GM19351 (cell line): ENCODE measurements at regions not wholly inside any gene's neighbourhood (a gene's known extent, or its start where the extent isn't known, plus 50 kb on each side); places are given as distances from the start of the nearest gene placed in this dataset.

Experiments used
- ATAC-seq: cut with Tn5 transposase; IDR thresholded peaks from one replicate; pipeline ENCODE4 v1.9.1; 2021; ENCODE audit warnings: mild to moderate bottlenecking, moderate library complexity; ENCODE audit not compliant: unreplicated experiment

GRCh38 chr10:125283836-125284614 lies 123.7 kb upstream of the CTBP2 start:
- ATAC-seq = no peak

DNA sequence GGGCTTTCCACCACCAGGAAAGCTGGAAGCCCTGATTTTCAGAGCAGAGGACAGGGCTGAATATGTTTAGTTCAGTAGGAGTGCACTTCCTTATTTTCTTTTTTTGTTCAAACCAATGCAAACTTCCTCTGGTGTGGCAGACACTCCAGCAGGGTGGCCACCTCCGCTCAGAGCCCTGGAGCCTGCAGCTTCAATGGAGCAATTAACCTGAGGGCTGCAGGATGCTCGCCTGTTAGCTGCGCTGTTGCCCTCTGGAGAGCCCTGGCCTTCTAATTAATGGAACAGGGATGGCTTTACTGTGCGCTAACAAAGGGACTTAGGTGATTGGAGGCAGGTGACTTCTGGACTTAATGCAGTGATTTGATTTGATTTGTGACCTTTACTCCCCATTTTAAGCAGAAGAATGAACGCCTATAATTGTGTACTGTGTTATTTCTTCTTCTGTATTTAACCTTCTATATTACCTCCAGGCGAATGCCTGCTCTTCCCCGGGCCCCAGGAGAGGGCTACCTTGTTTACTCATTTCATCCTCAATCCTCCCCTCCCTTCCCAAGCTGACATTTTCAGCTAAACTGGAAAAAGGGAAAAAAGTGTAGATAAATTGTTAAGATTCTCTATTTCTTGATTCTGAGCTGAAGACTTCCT lies 123.0 kb upstream of the CTBP2 start:
- no peak for ATAC-seq

DNA sequence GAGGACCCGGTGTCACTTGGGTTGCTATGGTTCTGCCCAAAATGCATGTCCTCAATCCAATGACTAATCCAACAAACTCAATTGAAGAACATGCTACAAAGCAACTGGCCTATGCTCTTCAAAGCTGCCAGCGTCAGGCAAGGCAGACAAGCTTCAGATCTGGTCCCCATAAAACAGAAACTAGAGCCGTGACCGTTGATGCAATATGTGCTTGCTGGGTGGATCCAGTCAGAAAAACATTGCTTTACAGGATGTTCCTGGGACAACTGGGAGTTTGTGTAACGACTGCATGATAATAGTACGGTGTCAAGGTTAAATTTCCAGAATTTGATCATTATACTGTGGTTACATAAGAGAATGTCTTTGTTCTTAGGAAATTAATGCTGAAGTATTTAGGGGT lies 120.7 kb upstream of the CTBP2 start:
- ATAC-seq = no peak

GRCh38 chr10:125276133-125276532 lies 115.8 kb upstream of the CTBP2 start:
- ATAC-seq = no peak

- no peak for ATAC-seq
Observed at GRCh38 chr10:125274961-125275360, 114.6 kb upstream of the CTBP2 start.

GRCh38 chr10:125273023-125273422 lies 112.7 kb upstream of the CTBP2 start:
- ATAC-seq = no peak

DNA sequence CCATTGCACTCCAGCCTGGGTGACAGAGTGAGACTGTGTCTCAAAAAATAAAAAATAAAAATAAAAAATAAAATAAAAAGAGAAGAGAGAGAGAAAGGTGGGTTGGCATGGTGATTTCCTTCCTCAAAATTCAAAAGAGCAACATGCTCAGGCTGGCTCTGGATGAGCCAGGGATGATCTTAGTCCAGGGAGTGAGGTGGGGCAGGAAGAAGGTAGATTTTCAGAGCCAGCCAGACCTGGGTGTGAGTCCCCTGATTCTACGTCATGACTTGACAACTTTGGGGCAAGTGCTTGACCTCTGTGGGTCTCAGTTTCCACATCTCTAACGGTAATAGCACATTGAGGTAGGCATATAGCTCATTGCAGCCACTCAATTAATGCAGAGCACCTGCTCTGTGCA lies 109.4 kb upstream of the CTBP2 start:
- ATAC-seq = no peak

DNA sequence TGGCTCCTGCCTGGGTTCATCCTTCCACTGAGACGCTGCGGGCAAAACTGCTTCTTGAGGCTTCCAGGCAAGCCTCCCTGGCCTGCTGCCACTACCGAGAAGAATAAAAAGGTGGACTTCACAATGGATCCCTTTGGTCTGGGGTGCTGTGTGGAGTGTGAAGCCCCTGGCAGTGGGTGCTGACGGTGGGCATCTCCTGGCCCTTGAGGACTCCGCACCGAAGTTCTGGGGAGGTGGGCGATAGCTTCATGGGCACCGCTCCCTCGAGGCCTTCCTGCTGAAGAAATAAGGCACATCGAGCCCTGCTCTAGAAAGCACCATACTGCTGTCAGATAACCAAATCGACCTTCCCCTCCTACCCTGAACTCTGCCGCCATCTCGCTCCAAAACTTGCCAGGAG lies 106.6 kb upstream of the CTBP2 start:
- no peak for ATAC-seq

- ATAC-seq = no peak
Observed at GRCh38 chr10:125266541-125266940, 106.2 kb upstream of the CTBP2 start.

GRCh38 chr10:125265579-125265955 lies 105.2 kb upstream of the CTBP2 start:
- ATAC-seq = no peak

DNA sequence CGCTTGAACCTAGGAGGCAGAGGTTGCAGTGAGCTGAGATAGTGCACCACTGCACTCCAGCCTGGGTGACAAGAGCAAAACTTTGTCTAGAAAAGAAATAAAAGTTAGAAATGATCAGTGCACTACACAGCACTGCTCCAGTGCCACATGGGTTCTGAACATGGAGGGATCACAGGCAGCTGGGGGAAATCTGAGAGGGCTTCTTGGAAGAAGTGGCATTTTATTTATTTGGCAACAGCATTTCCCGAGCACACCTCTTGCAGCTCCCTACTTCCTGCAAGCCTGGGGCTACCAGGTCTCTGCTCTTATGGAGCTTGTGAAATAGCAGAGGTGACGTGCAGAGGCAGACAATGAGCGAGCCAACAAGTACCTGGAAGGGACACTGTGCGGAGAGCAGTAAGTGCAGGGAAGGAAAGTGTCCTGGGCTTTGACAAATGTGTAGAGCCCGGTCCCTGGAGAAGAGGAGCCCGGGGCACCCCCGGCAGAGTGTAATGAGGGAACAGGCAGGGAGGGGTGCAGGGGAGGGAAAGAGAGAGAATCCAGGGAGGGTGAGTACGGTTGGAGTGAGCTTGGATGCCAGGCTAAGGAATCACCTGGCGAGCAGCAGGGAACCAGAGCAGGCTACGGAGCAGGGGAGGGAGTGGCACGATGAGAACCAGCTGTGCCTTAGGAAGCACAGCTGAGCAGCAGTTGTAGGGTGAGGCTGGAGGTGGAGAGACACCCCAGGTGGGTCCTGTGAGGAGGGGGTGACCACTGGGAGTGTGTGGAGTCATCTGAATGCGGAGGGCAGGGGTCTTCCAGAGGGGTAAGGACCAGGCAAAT lies 104.6 kb upstream of the CTBP2 start:
- ATAC-seq = no peak

GRCh38 chr10:125264091-125264490 lies 103.7 kb upstream of the CTBP2 start:
- no peak for ATAC-seq

GRCh38 chr10:125263551-125263950 lies 103.2 kb upstream of the CTBP2 start:
- no peak for ATAC-seq

GRCh38 chr10:125262920-125263319 lies 102.6 kb upstream of the CTBP2 start:
- no peak for ATAC-seq

DNA sequence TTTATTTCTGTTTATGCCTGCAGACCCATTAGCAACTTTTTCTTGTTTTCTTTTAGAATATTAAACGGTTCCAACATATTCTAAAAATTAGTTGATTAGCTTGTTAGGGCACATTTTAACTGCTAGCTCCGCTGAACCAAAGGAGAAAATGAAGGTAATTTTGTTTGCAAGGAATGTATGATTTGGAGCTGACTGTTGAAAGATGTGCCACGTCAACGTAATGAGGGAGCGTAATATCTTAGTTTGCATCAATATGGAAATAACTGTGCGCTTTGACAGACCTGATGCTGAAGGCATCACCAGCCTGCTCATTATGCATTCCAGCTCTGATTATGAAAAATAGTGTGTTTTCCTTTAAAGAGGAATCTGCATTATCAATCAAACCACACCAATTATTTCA lies 102.0 kb upstream of the CTBP2 start:
- no peak for ATAC-seq

- ATAC-seq = no peak
Observed at GRCh38 chr10:125261491-125262186, 101.3 kb upstream of the CTBP2 start.

- no peak for ATAC-seq
Observed at GRCh38 chr10:125260260-125260659, 99.9 kb upstream of the CTBP2 start.

GRCh38 chr10:125259651-125260050 lies 99.3 kb upstream of the CTBP2 start:
- no peak for ATAC-seq

DNA sequence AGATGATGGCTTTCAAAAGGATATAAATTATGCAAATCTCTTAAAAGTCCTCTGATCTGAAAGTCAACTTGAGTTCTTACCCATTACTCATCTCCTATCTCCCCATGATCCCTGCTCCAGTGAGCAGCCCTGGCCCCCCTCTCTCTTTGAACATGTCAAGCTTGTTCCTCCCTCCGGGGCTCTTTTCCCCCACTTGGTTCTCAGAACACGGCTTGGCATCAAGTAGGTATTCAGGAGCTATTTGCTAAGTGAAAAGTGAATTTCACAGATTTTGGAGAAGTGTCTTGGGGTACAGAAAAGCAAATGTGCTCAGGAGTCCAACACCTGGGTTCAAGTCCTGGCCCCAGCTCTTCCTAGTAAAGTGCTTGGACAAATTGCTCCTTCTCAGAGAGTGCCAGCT lies 98.3 kb upstream of the CTBP2 start:
- ATAC-seq = no peak

DNA sequence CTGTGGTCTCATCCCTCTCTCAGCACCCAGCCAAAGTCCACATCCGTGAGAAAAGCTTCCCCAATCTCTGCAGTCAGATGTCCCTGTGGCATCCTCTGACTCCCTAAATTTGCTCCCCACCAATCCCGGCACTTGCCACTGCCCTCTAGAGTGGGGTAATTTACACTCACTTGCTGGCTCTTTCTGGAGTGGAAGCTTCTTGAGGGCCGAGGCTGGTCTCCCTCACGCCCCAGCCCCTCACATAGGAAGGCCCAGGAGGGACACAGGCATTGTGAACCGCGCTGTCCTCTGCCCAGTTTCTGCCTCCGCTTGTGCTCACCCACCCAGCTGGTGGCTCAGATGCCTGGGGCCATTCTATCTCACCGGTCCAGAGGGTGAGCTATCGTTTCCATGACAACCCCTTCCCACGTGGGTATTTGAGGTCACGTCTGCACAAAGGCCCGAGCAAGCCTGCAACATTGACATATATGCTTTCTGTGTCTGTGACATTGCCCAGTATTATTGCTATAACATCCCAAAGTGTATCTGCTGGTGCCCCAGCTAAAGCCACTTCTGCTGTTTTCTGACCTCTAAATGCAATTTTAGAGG lies 97.3 kb upstream of the CTBP2 start:
- no peak for ATAC-seq

- no peak for ATAC-seq
Observed at GRCh38 chr10:125256026-125256425, 95.7 kb upstream of the CTBP2 start.
